B cell (primary cell): ENCODE measurements at regions not wholly inside any gene's neighbourhood (a gene's known extent, or its start where the extent isn't known, plus 50 kb on each side); places are given as distances from the start of the nearest gene placed in this dataset.

ENCODE experiments used
- EZH2 ChIP-seq: IDR thresholded peaks from 2 replicates; pipeline ENCODE4 v1.6.1; 2012; ENCODE audit warnings: borderline replicate concordance, low read depth, mild to moderate bottlenecking, moderate library complexity, low read length; ENCODE audit not compliant: insufficient read depth, poor library complexity, severe bottlenecking
- TF ChIP-seq, protein P1 (sequence below): fragments of 200-600 bp; IDR thresholded peaks from one replicate; pipeline ENCODE4 v1.8.0; 2022; ENCODE audit warnings: antibody characterized with exemption, mild to moderate bottlenecking

GRCh38 chr9:129234491-129234890 lies 56.4 kb upstream of the IER5L start:
- TF ChIP-seq, protein P1, sequence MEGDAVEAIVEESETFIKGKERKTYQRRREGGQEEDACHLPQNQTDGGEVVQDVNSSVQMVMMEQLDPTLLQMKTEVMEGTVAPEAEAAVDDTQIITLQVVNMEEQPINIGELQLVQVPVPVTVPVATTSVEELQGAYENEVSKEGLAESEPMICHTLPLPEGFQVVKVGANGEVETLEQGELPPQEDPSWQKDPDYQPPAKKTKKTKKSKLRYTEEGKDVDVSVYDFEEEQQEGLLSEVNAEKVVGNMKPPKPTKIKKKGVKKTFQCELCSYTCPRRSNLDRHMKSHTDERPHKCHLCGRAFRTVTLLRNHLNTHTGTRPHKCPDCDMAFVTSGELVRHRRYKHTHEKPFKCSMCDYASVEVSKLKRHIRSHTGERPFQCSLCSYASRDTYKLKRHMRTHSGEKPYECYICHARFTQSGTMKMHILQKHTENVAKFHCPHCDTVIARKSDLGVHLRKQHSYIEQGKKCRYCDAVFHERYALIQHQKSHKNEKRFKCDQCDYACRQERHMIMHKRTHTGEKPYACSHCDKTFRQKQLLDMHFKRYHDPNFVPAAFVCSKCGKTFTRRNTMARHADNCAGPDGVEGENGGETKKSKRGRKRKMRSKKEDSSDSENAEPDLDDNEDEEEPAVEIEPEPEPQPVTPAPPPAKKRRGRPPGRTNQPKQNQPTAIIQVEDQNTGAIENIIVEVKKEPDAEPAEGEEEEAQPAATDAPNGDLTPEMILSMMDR = no peak
- TF ChIP-seq EZH2 = no peak
